ENCODE measurements at regions not wholly inside any gene's neighbourhood (a gene's known extent, or its start where the extent isn't known, plus 50 kb on each side); places are given as distances from the start of the nearest gene placed in this dataset.
A peak's percentile ranks its signal among the peaks of the same experiment; 100 is the strongest.
"Not testable (repeated sequence)": the region's sequence is repeated elsewhere in the genome, so short reads cannot be mapped to it uniquely, and the experiment has no call there.

GRCh38 chr20:53693262-53693871 lies 99.7 kb upstream of the ZNF217 start:
- DNase-seq (ENCODE audit: low read depth) = no peak

- DNase-seq (ENCODE audit: low read depth) = peak; percentile 95
Measured at GRCh38 chr20:53692465-53693067, 98.9 kb upstream of the ZNF217 start.

GRCh38 chr20:53691811-53692192 lies 98.2 kb upstream of the ZNF217 start:
- no peak for DNase-seq (ENCODE audit: low read depth)

- DNase-seq (ENCODE audit: low read depth) = no peak
Measured at GRCh38 chr20:53691060-53691810, 97.6 kb upstream of the ZNF217 start.

- DNase-seq (ENCODE audit: low read depth) = no peak
Measured at GRCh38 chr20:53688085-53688484, 94.4 kb upstream of the ZNF217 start.

GRCh38 chr20:53685070-53685595 lies 91.5 kb upstream of the ZNF217 start:
- DNase-seq (ENCODE audit: low read depth) = no peak

- DNase-seq (ENCODE audit: low read depth) = no peak
Measured at GRCh38 chr20:53683506-53683905, 89.9 kb upstream of the ZNF217 start.

GRCh38 chr20:53681352-53682212 lies 87.9 kb upstream of the ZNF217 start:
- DNase-seq (ENCODE audit: low read depth) = no peak

GRCh38 chr20:53679597-53680309 lies 86.1 kb upstream of the ZNF217 start:
- DNase-seq (ENCODE audit: low read depth) = no peak

GRCh38 chr20:53678990-53679596 lies 85.5 kb upstream of the ZNF217 start:
- no peak for DNase-seq (ENCODE audit: low read depth)

GRCh38 chr20:53678315-53678989 lies 84.8 kb upstream of the ZNF217 start:
- DNase-seq (ENCODE audit: low read depth) = no peak

- DNase-seq (ENCODE audit: low read depth) = no peak
Measured at GRCh38 chr20:53677447-53678314, 84.0 kb upstream of the ZNF217 start.

- DNase-seq (ENCODE audit: low read depth) = no peak
Measured at GRCh38 chr20:53676987-53677386, 83.3 kb upstream of the ZNF217 start.

GRCh38 chr20:53676519-53676822 lies 82.8 kb upstream of the ZNF217 start:
- DNase-seq (ENCODE audit: low read depth) = no peak

- DNase-seq (ENCODE audit: low read depth) = no peak
Measured at GRCh38 chr20:53672484-53673129, 79.0 kb upstream of the ZNF217 start.

- no peak for DNase-seq (ENCODE audit: low read depth)
Measured at GRCh38 chr20:53671370-53671769, 77.7 kb upstream of the ZNF217 start.

GRCh38 chr20:53669517-53670313 lies 76.1 kb upstream of the ZNF217 start:
- DNase-seq (ENCODE audit: low read depth) = not testable (repeated sequence)

- no peak for DNase-seq (ENCODE audit: low read depth)
Measured at GRCh38 chr20:53668992-53669391, 75.4 kb upstream of the ZNF217 start.

Measured in GM04504 (cell line).